Neural cell (in vitro differentiated cells): ENCODE measurements at regions not wholly inside any gene's neighbourhood (a gene's known extent, or its start where the extent isn't known, plus 50 kb on each side); places are given as distances from the start of the nearest gene placed in this dataset.

Source experiments
- H2AFZ ChIP-seq: fragments of 200-600, 300-800 bp; sonication (generic), shearing (Covaris generic); 2 replicates; pipeline ENCODE4 v1.6.0; 2014; ENCODE audit warnings: low read depth, mild to moderate bottlenecking, antibody characterized with exemption, low read length, moderate library complexity
- H3F3A ChIP-seq: fragments of 200-600 bp; shearing (Covaris generic); 2 replicates; pipeline ENCODE4 v1.6.1; 2016; ENCODE audit warnings: mild to moderate bottlenecking, moderate library complexity, mixed read lengths, antibody characterized with exemption, low read length; ENCODE audit not compliant: insufficient read depth, poor library complexity, severe bottlenecking
- H3K27ac ChIP-seq: fragments of 200-600, 300-800 bp; sonication (generic), shearing (Covaris generic); 2 replicates; pipeline ENCODE4 v1.5.1; 2014; ENCODE audit warnings: mild to moderate bottlenecking, low read length, moderate library complexity
- H3K27me3 ChIP-seq: fragments of 300-800, 200-600 bp; sonication (generic), shearing (Covaris generic); 2 replicates; pipeline ENCODE4 v1.6.0; 2014; ENCODE audit warnings: mild to moderate bottlenecking, low read depth, low read length, moderate library complexity; ENCODE audit not compliant: insufficient read depth
- H3K36me3 ChIP-seq: fragments of 300-800, 200-600 bp; sonication (generic), shearing (Covaris generic); 2 replicates; pipeline ENCODE4 v1.5.1; 2014; ENCODE audit warnings: mild to moderate bottlenecking, antibody characterized with exemption, low read length, moderate library complexity; ENCODE audit not compliant: insufficient read depth
- H3K4me2 ChIP-seq: fragments of 300-800, 200-600 bp; sonication (generic), shearing (Covaris generic); 2 replicates; pipeline ENCODE4 v1.6.0; 2014; ENCODE audit warnings: mild to moderate bottlenecking, low read length
- H3K4me3 ChIP-seq: fragments of 300-800, 200-600 bp; sonication (generic), shearing (Covaris generic); 2 replicates; pipeline ENCODE4 v1.5.1; 2014; ENCODE audit warnings: mild to moderate bottlenecking, low read length, moderate library complexity
- H3K79me2 ChIP-seq: fragments of 200-600 bp; shearing (Covaris generic); replicated peaks from 2 replicates; pipeline ENCODE4 v1.6.0; 2014; ENCODE audit warnings: mild to moderate bottlenecking, low read length, moderate library complexity; ENCODE audit not compliant: insufficient read depth
- H3K9ac ChIP-seq: fragments of 300-800, 200-600 bp; sonication (generic), shearing (Covaris generic); 2 replicates; pipeline ENCODE4 v1.6.1; 2016; ENCODE audit warnings: mild to moderate bottlenecking, low read length, mixed read lengths
- H3K9me2 ChIP-seq: fragments of 200-600 bp; shearing (Covaris generic); 2 replicates; pipeline ENCODE4 v1.6.1; 2016; ENCODE audit warnings: mild to moderate bottlenecking, low read length, mixed read lengths; ENCODE audit not compliant: insufficient read depth
- H3K9me3 ChIP-seq: fragments of 200-600, 300-800 bp; sonication (generic), shearing (Covaris generic); 2 replicates; pipeline ENCODE4 v1.6.1; 2016; ENCODE audit warnings: mild to moderate bottlenecking, mixed run types, low read length, moderate library complexity, mixed read lengths
- H4K20me1 ChIP-seq: fragments of 200-600 bp; shearing (Covaris generic); 2 replicates; pipeline ENCODE4 v1.6.1; 2016; ENCODE audit warnings: mild to moderate bottlenecking, mixed run types; ENCODE audit not compliant: insufficient read depth
- CTCF ChIP-seq: fragments of 450-650 bp; IDR thresholded peaks from 2 replicates; pipeline ENCODE4 v1.5.1; 2014; ENCODE audit warnings: antibody characterized with exemption, mild to moderate bottlenecking, moderate library complexity; ENCODE audit not compliant: poor library complexity, severe bottlenecking
- EP300 ChIP-seq: fragments of 450-650 bp; conservative IDR thresholded peaks from 2 replicates; pipeline ENCODE4 v1.6.1; 2014; ENCODE audit warnings: antibody characterized with exemption, mild to moderate bottlenecking, moderate library complexity; ENCODE audit not compliant: poor library complexity, severe bottlenecking
- EZH2 ChIP-seq: fragments of 200-600, 300-800 bp; shearing (Covaris generic), sonication (generic); IDR thresholded peaks from 2 replicates; pipeline ENCODE4 v1.6.1; 2014; ENCODE audit warnings: antibody characterized with exemption, low read length, borderline replicate concordance, mild to moderate bottlenecking; ENCODE audit not compliant: insufficient read depth, poor library complexity, severe bottlenecking
- MXI1 ChIP-seq: fragments of 450-650 bp; conservative IDR thresholded peaks from 2 replicates; pipeline ENCODE4 v1.6.1; 2014; ENCODE audit warnings: antibody characterized with exemption, mild to moderate bottlenecking; ENCODE audit not compliant: poor library complexity, severe bottlenecking
- POLR2AphosphoS5 ChIP-seq: IDR thresholded peaks from 2 replicates; pipeline ENCODE4 v1.6.1; 2012
- RAD21 ChIP-seq: fragments of 450-650 bp; conservative IDR thresholded peaks from 2 replicates; pipeline ENCODE4 v1.6.1; 2014; ENCODE audit warnings: antibody characterized with exemption, mild to moderate bottlenecking, moderate library complexity
- REST ChIP-seq: IDR thresholded peaks from 2 replicates; pipeline ENCODE4 v1.6.1; 2012; ENCODE audit warnings: borderline replicate concordance
- SMC3 ChIP-seq: fragments of 450-650 bp; conservative IDR thresholded peaks from 2 replicates; pipeline ENCODE4 v1.6.1; 2014; ENCODE audit warnings: antibody characterized with exemption, mild to moderate bottlenecking, moderate library complexity; ENCODE audit not compliant: poor library complexity
- TAF1 ChIP-seq: IDR thresholded peaks from 2 replicates; pipeline ENCODE4 v1.6.1; 2012; ENCODE audit warnings: low read depth

- H2AFZ ChIP-seq, result no peak overlapping the region
Measured at GRCh38 chr18:28588884-28589549, 412.1 kb upstream of the CDH2 start.

GRCh38 chr18:28584731-28585130, 407.8 kb upstream of the CDH2 start:
- no peaks in the 10 kb centered on the region for H4K20me1 ChIP-seq
- H3K9me2 ChIP-seq, result no peaks in the 10 kb centered on the region
- H3K9ac ChIP-seq, result no peak overlapping the region
- no peak overlapping the region for H3K4me3 ChIP-seq
- no peaks in the 10 kb centered on the region for H3K9me3 ChIP-seq
- H3K79me2 ChIP-seq, result no peaks in the 10 kb centered on the region
- H3K27ac ChIP-seq, result no peak overlapping the region
- H2AFZ ChIP-seq, result no peak overlapping the region
- H3K4me2 ChIP-seq, result no peak overlapping the region
- H3F3A ChIP-seq, result peaks cover 3% of the 10 kb centered on the region
- H3K27me3 ChIP-seq, result no peaks in the 10 kb centered on the region
- H3K36me3 ChIP-seq, result no peaks in the 10 kb centered on the region
- TF ChIP-seq CTCF (no peak), EP300 (no peak), POLR2AphosphoS5 (no peak), SMC3 (no peak), TAF1 (no peak), EZH2 (no peak), RAD21 (no peak), MXI1 (no peak)

More at GRCh38 chr18:28588884-28589549, 412.1 kb upstream of the CDH2 start:
- Histone ChIP-seq H3K9me2 (no peaks in the 10 kb centered on the region), H3K36me3 (no peaks in the 10 kb centered on the region), H3K9me3 (no peaks in the 10 kb centered on the region), H3F3A (no peaks in the 10 kb centered on the region), H4K20me1 (no peaks in the 10 kb centered on the region), H3K79me2 (no peaks in the 10 kb centered on the region), H3K4me2 (no peak overlapping the region), H3K27ac (no peak overlapping the region), H3K9ac (no peak overlapping the region), H3K27me3 (no peaks in the 10 kb centered on the region), H3K4me3 (no peak overlapping the region)
- TF ChIP-seq CTCF (no peak), RAD21 (no peak), EP300 (no peak), POLR2AphosphoS5 (no peak), REST (no peak), EZH2 (no peak), SMC3 (no peak), TAF1 (no peak), MXI1 (no peak)
